CD4-positive, alpha-beta T cell (primary cell): ENCODE measurements at regions not wholly inside any gene's neighbourhood (a gene's known extent, or its start where the extent isn't known, plus 50 kb on each side); places are given as distances from the start of the nearest gene placed in this dataset.

Experiments
- ATAC-seq: fragments of 200-7000 bp; cut with Tn5 transposase; one replicate; pipeline ENCODE4 v1.10.0; 2022; ENCODE audit warnings: mild to moderate bottlenecking; ENCODE audit not compliant: poor library complexity
- CTCF ChIA-PET: fragments of 350-600 bp; sonication (Branson Sonifier 250); formaldehyde crosslinking; loops from one replicate; lab custom pipeline; 2021; ENCODE audit warnings: antibody characterized with exemption, inconsistent platforms; lab: Charles Lee
- POLR2A ChIA-PET: fragments of 350-600 bp; sonication (Branson Sonifier 250); formaldehyde crosslinking; loops from one replicate; lab custom pipeline; 2021; ENCODE audit warnings: antibody characterized with exemption, inconsistent platforms; lab: Charles Lee
- DNase-seq, 14 experiments: peaks; one replicate each; pipeline ENCODE4 v3.0.0-alpha.2; 2013 to 2020; ENCODE audit warnings: mixed read lengths in 2 of 14
- H3K27ac ChIP-seq, 2 donors: one replicate each; pipeline versions ENCODE4 v1.5.1 to v1.7.0; 2013; ENCODE audit warnings: low read length in 2 of 2, low read depth in 1 of 2, mild to moderate bottlenecking in 1 of 2
- H3K27me3 ChIP-seq, 2 experiments: 1 replicate in 1 of 2; 2 replicates in 1 of 2; pipeline versions ENCODE4 v1.6.1 to v1.7.0; 2013; ENCODE audit warnings: low read length in 2 of 2, control low read depth in 1 of 2, mild to moderate bottlenecking in 1 of 2, moderate library complexity in 1 of 2; ENCODE audit not compliant: insufficient read depth in 2 of 2, control insufficient read depth in 1 of 2
- H3K36me3 ChIP-seq: one replicate; pipeline ENCODE4 v1.6.1; 2013; ENCODE audit warnings: low read length, control low read depth; ENCODE audit not compliant: insufficient read depth
- H3K4me1 ChIP-seq: one replicate; pipeline ENCODE4 v1.6.1; 2013; ENCODE audit warnings: low read length, control low read depth; ENCODE audit not compliant: insufficient read depth
- H3K4me3 ChIP-seq: one replicate; pipeline ENCODE4 v1.5.1; 2013; ENCODE audit warnings: mild to moderate bottlenecking, low read length, moderate library complexity
- H3K9me3 ChIP-seq, 2 experiments: 1 replicate in 1 of 2; 2 replicates in 1 of 2; pipeline versions ENCODE4 v1.6.1 to v1.7.0; 2013; ENCODE audit warnings: low read length in 2 of 2, mild to moderate bottlenecking in 2 of 2, control low read depth in 1 of 2, moderate library complexity in 1 of 2; ENCODE audit not compliant: control insufficient read depth in 1 of 2, insufficient read depth in 1 of 2
- H3K27ac Mint-ChIP-seq: one replicate; pipeline ENCODE4 v1.8.0; 2020; ENCODE audit warnings: mixed read lengths
- H3K27me3 Mint-ChIP-seq: one replicate; pipeline ENCODE4 v1.8.0; 2021; ENCODE audit warnings: mixed read lengths
- H3K36me3 Mint-ChIP-seq: one replicate; pipeline ENCODE4 v1.8.0; 2021; ENCODE audit warnings: low read depth, mixed read lengths
- H3K4me1 Mint-ChIP-seq: one replicate; pipeline ENCODE4 v1.8.0; 2021; ENCODE audit warnings: low read depth, mixed read lengths
- H3K4me3 Mint-ChIP-seq: one replicate; pipeline ENCODE4 v1.8.0; 2020; ENCODE audit warnings: mild to moderate bottlenecking, mixed read lengths
- H3K9me3 Mint-ChIP-seq: one replicate; pipeline ENCODE4 v1.8.0; 2020; ENCODE audit warnings: mixed read lengths
- intact Hi-C, 2 experiments: fragments of 100-400 bp; cut with DNase I in 1 of 2; cut with micrococcal nuclease in 1 of 2; formaldehyde crosslinking; loops; one replicate each; pipeline versions ENCODE4 v1.15.1 to v1.9.0; 2023 to 2025; cut with DNase I, micrococcal nuclease
- TF ChIP-seq, protein P1 (sequence below): fragments of 200-600 bp; IDR thresholded peaks from one replicate; pipeline ENCODE4 v1.8.0; 2022; ENCODE audit warnings: antibody characterized with exemption, mild to moderate bottlenecking

DNA sequence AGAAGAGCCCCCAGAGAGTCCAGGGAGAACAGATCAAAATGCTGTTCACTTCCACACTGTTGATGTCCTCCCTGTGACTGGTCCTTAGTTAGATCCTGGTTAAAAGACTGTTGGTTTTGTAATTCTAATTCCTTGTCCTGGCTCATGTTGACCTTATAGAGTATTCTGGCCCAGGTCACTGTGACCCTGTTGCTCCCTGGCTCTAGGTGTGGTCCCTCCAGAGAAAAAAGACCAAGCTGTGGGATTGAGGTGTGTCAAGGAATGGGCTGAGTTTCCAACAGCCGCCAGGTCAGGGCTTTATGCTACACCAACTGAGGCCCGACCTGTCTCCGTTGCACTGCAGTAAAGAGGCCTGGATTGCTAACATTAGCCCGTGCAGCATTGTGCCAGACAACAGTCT is 241.0 kb upstream of the MSX2 start:
- TF ChIP-seq, protein P1, sequence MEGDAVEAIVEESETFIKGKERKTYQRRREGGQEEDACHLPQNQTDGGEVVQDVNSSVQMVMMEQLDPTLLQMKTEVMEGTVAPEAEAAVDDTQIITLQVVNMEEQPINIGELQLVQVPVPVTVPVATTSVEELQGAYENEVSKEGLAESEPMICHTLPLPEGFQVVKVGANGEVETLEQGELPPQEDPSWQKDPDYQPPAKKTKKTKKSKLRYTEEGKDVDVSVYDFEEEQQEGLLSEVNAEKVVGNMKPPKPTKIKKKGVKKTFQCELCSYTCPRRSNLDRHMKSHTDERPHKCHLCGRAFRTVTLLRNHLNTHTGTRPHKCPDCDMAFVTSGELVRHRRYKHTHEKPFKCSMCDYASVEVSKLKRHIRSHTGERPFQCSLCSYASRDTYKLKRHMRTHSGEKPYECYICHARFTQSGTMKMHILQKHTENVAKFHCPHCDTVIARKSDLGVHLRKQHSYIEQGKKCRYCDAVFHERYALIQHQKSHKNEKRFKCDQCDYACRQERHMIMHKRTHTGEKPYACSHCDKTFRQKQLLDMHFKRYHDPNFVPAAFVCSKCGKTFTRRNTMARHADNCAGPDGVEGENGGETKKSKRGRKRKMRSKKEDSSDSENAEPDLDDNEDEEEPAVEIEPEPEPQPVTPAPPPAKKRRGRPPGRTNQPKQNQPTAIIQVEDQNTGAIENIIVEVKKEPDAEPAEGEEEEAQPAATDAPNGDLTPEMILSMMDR, result no peak
- DNase-seq (no peak), ATAC-seq (no peak)
- Histone ChIP-seq H3K4me1 (no peaks in the 10 kb centered on the region), H3K4me3 (no peak overlapping the region), H3K27ac (no peak overlapping the region), H3K27me3 (peaks cover 0 to 4% of the 10 kb centered on the region in 2 experiments), H3K9me3 (peaks cover 0 to 8% of the 10 kb centered on the region in 2 experiments), H3K36me3 (no peaks in the 10 kb centered on the region)
- Mint-ChIP-seq H3K36me3 (no peaks in the 10 kb centered on the region), H3K27me3 (peaks cover 17% of the 10 kb centered on the region), H3K4me3 (no peak overlapping the region), H3K9me3 (peaks cover 10% of the 10 kb centered on the region), H3K27ac (no peak overlapping the region), H3K4me1 (no peaks in the 10 kb centered on the region)
- intact Hi-C loops, result no loop called here
- CTCF ChIA-PET, result no interaction called here
- POLR2A ChIA-PET, result no interaction called here

DNA sequence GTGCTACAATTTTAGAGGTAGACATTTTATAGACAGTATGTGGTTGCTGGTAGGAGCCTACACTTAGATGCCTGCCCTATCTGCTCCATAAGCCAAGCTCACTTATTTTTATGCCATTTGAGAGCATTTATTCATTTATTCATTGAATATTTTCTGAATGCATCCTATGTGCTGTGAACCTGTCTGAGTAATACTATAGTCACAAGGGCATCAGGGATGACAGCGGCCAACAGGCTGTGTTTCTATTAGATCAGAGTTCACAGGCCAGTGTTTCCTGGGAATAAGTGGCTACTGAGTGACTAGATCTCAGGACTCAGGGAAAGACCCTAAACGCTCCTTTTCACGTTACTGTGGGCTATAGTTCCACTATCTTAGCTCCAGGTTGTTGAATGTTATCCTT is 235.2 kb upstream of the MSX2 start:
- Mint-ChIP-seq H3K27me3 (peaks cover 15% of the 10 kb centered on the region), H3K9me3 (peaks cover 8% of the 10 kb centered on the region), H3K36me3 (no peaks in the 10 kb centered on the region), H3K4me1 (no peaks in the 10 kb centered on the region), H3K4me3 (no peak overlapping the region), H3K27ac (no peak overlapping the region)
- no peaks in the 10 kb centered on the region for H3K27me3 ChIP-seq
- no peak overlapping the region for H3K27ac ChIP-seq
- H3K4me3 ChIP-seq, result no peak overlapping the region
- H3K9me3 ChIP-seq, result peaks cover 0 to 12% of the 10 kb centered on the region in 2 experiments
- H3K4me1 ChIP-seq, result no peaks in the 10 kb centered on the region
- POLR2A ChIA-PET, result no interaction called here
- intact Hi-C loops, result no loop called here
- DNase-seq (no peak), ATAC-seq (no peak)
- CTCF ChIA-PET, result no interaction called here
- H3K36me3 ChIP-seq, result no peaks in the 10 kb centered on the region
- TF ChIP-seq, protein P1, result no peak

DNA sequence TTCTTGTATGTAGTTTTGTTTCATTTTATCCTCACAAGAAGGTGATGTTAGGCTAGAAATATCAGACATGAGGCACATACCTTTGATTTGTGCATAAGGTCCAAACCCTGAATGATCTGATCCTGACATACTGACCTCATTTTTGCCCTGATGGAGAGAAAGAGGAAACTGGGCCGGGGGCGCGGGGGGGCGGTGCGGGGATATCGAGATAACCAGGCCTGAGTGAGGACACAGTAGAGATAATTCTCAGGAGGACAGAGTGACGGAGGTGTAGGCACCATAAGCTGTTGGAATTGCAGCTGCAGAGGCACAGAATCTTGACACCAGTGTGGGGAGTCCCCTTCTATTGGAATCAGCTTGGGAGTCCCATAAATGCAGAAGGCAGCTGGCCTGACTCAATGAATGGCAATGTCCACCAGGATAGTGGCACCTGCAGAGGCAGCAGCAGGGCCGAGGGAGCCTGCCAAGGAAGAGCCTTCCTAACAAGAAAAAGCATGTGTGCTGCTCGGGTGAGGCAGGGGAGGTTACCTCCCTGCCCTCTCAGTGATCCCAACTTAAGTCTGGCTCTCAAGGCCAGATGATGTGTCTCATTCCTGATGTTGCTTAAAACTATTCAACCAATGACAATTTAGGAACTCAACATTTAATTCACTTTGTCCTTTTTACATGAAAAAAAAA is 234.3 kb upstream of the MSX2 start:
- H3K27ac Mint-ChIP-seq, result no peak overlapping the region
- Histone ChIP-seq H3K36me3 (no peaks in the 10 kb centered on the region), H3K9me3 (peaks cover 0 to 12% of the 10 kb centered on the region in 2 experiments), H3K27ac (no peak overlapping the region), H3K27me3 (no peaks in the 10 kb centered on the region), H3K4me3 (no peak overlapping the region), H3K4me1 (no peaks in the 10 kb centered on the region)
- no peaks in the 10 kb centered on the region for H3K36me3 Mint-ChIP-seq
- ChIA-PET POLR2A (no interaction called here), CTCF (no interaction called here)
- ATAC-seq (no peak), DNase-seq (no peak)
- H3K4me1 Mint-ChIP-seq, result no peaks in the 10 kb centered on the region
- TF ChIP-seq, protein P1, result no peak
- no peak overlapping the region for H3K4me3 Mint-ChIP-seq
- intact Hi-C loops, result no loop called here
- peaks cover 4% of the 10 kb centered on the region for H3K9me3 Mint-ChIP-seq
- peaks cover 10% of the 10 kb centered on the region for H3K27me3 Mint-ChIP-seq
